H1 (cell line): ENCODE measurements at regions not wholly inside any gene's neighbourhood (a gene's known extent, or its start where the extent isn't known, plus 50 kb on each side); places are given as distances from the start of the nearest gene placed in this dataset.

ENCODE experiments used
- CREB1 ChIP-seq: IDR thresholded peaks from 2 replicates; pipeline ENCODE4 v1.6.1; 2012; ENCODE audit warnings: inconsistent platforms
- GTF2F1 ChIP-seq: IDR thresholded peaks from 2 replicates; pipeline ENCODE4 v1.6.1; 2012; ENCODE audit warnings: low read depth, low read length, improper control_type of control experiment, borderline replicate concordance
- JUN ChIP-seq: IDR thresholded peaks from 2 replicates; pipeline ENCODE4 v1.6.1; 2011; ENCODE audit warnings: low read depth, mild to moderate bottlenecking, improper control_type of control experiment, low read length
- NANOG ChIP-seq: IDR thresholded peaks from 2 replicates; pipeline ENCODE4 v1.6.1; 2011; ENCODE audit warnings: low read length, low read depth, mild to moderate bottlenecking, inconsistent platforms; ENCODE audit not compliant: insufficient read depth, poor library complexity, severe bottlenecking
- NRF1 ChIP-seq: IDR thresholded peaks from 2 replicates; pipeline ENCODE4 v1.6.1; 2011; ENCODE audit warnings: mild to moderate bottlenecking, low read depth, low read length, improper control_type of control experiment

DNA sequence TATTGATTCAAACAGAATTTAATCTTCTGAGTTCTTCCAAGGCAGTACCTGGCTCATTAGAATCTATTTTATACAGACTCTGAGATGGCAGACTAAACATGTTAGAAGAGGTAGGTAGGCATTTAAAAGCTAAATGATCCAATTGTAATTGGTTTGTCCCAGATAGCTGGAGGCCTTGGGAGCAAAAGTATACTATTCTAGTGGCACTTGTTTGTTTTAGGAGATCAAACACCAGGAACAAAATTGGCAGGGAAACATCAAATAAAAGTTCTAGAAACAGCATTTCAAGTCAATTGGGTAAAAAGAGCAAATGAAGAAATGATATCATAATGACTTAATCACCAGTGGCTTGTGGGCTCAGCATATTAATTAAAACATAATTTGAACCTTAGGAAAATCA, 521.4 kb downstream of the PRR16 start (continued):
- TF ChIP-seq NRF1 (no peak), NANOG (no peak), CREB1 (no peak), GTF2F1 (no peak), JUN (no peak)
- TF ChIP-seq, all 59 proteins: peak for 0
